Stimulated activated naive CD8-positive, alpha-beta T cell treated with anti-CD3 and anti-CD28 coated beads, Interleukin-15, Interleukin-2, amounts not matched to agents 100 U/mL and 50 U/mL, for 24 hours (primary cell): ENCODE measurements at regions not wholly inside any gene's neighbourhood (a gene's known extent, or its start where the extent isn't known, plus 50 kb on each side); places are given as distances from the start of the nearest gene placed in this dataset.
"Not testable (repeated sequence)": the region's sequence is repeated elsewhere in the genome, so short reads cannot be mapped to it uniquely, and the experiment has no call there.

ENCODE experiments used
- ATAC-seq: fragments of 150-1000 bp; cut with Tn5 transposase; one replicate; pipeline ENCODE4 v1.10.0; 2021
- DNase-seq: peaks from one replicate; pipeline ENCODE4 v3.0.0; 2021

- ATAC-seq (no peak), DNase-seq (no peak)
These were observed 147.7 kb downstream of the COG6 start for GRCh38 chr13:39803156-39803555.

GRCh38 chr13:39803851-39804250, 148.4 kb downstream of the COG6 start:
- ATAC-seq = no peak
- DNase-seq = no peak

- DNase-seq (no peak), ATAC-seq (no peak)
These were observed 149.1 kb downstream of the COG6 start for GRCh38 chr13:39804332-39805210.

DNA sequence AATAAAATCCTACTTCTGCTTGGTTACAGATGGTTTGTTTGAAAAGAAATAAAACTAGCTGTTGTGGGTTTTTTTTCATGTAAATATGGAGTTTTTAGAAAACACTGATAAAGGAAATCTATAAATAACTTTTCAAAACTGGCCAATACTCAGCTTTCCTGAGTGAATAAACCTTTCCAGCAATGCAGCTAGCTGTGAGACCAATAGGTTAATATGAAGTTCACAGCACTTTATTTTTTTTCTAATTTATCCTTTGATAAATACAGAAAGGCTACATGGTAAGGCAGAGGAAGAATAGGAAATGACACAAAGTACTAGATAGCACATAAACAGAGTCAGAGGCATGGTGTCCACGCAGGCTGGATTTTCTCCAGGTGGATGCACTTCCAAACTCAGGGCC, 154.0 kb downstream of the COG6 start:
- ATAC-seq = no peak

GRCh38 chr13:39810091-39810877, 154.8 kb downstream of the COG6 start:
- DNase-seq (no peak), ATAC-seq (no peak)

More for the DNA sequence above, 154.0 kb downstream of the COG6 start:
- no peak for DNase-seq

- ATAC-seq = peak; percentile 3
These were observed 155.6 kb downstream of the COG6 start for GRCh38 chr13:39811051-39811450.

DNA sequence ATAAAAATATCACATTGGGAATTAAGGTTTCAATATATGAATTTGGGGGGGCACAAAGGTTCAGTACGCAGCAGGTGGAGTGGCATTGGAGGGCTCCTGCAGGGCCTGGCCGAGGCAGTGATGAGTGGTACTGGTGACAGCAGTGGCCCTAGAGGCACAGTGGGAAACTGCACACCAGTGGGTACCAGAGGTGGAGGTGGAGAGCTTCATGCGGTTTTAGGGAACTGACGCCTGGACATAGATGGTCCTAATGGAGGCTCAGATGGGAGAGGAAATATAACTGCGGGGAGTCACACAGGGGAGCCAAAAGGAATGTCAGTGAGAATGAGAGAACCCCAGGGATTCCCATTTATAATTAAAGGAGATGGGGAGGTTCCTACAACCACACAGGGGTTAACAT, 156.2 kb downstream of the COG6 start:
- DNase-seq (no peak), ATAC-seq (no peak)

More at GRCh38 chr13:39811051-39811450, 155.6 kb downstream of the COG6 start:
- DNase-seq = no peak

DNA sequence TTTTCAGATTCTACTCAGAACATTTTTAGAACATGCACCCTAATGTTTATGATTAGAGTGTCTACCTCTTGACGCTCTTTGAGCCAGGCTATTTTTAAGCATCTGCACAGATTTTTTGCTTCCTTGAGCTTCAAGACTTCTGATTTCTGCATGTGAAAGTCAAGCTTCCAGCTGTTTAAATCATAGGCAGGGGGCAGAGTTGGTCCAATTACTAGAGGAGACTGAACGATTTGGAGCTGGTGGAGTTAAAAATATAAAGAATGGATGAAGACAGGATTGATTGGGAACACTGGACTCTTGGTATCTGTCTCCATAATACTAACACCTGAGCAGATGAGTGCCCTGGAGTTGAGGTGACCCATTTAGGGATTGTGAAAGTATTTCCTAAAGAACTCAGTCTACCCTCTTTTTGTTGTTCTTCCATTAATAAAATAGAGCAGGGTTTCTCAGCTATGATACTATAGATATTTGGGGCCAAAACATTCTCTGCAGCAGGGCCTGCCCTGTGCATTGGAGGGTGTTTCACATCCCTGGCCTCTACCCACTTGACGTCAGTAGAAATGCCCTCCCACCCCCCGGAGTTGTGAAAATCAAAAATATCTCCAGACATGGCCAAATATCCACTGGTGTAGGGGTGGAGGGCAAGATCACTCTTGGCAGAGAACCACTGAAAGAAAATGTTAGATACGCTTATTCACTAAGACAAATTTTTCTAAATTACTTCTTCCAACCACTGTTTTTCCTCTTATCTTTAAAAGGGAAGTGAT, 160.1 kb downstream of the COG6 start:
- ATAC-seq (no peak), DNase-seq (no peak)

DNA sequence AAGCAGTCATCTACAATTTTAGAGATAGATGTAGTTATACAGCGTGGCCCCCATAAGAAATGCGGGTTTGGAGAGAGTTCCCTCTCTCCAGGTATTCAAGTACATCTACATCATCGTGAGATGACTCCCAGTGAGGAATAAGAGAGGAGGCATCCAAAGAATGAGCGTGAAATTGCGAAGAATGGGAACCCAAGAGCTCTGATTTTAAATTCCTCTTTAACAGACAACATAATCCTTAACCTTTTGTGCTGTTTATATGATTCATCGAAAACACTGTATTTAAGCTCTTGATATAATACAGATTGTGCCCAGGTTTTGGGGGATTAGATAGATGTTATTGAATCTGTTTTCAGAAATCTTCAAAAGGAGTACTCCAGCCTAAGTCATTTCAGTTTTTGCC, 161.5 kb downstream of the COG6 start:
- no peak for DNase-seq
- ATAC-seq = no peak

DNA sequence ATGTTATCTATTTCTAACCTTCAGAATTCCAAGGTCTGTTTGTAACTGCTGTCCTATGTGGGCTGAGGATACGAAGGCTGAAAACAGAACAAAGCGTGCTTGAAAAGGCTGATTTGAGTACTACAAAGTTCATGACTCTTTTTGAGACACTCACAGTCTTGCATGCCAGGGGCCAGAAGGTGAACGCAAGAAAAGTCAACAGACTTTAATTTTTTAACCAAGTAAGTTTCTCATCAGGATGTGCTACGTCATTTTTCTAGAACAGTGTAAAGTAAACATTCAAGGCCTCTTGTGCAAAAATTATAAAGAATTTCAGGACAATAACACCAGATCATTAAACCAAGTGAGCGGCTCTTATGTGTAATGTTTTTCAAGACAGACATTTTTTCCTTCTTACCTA, 163.5 kb downstream of the COG6 start:
- ATAC-seq = no peak
- no peak for DNase-seq

- no peak for DNase-seq
- ATAC-seq = no peak
These were observed 165.1 kb downstream of the COG6 start for GRCh38 chr13:39820606-39821005.

DNA sequence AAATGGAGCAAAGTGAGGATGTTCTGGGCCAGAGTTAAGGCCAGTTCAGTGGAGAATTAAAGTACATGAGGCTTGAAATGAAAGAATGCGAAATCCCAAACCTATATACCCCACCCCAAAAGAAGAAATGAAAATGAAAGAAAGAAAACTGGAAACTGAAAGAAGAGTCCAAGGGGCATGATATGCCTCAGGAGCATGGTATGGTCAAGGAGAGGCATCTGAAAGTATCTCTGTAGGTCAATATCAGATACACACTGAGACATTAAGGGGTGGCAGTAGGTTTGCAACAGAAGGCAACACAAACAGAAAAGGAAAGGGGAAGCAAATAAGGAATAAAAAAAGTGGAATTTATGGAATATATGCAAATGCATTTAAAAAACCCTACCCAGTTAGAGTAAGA, 166.5 kb downstream of the COG6 start:
- DNase-seq = no peak
- ATAC-seq = no peak

DNA sequence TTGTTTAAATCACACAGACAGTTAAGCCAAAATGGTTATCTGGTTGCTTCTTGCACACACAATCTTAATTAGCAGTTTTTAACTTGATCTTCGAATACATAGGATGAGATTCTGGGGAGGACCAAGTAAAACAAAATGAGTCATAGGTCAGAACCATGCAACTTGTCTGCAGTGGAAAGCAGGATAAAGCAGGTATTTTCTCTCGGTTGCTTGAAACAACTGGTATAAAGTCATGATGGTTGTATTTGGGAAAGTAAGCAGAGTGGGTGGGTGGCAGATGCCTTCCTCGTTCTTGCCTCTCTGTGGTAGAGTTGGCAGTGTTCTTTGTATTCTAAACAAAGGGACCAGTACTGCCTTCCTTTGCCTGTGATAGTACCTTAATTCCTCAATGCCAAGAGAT, 167.0 kb downstream of the COG6 start:
- ATAC-seq = peak; percentile 78
- DNase-seq = no peak

- no peak for ATAC-seq
These were observed 167.7 kb downstream of the COG6 start for GRCh38 chr13:39823063-39823713.

DNA sequence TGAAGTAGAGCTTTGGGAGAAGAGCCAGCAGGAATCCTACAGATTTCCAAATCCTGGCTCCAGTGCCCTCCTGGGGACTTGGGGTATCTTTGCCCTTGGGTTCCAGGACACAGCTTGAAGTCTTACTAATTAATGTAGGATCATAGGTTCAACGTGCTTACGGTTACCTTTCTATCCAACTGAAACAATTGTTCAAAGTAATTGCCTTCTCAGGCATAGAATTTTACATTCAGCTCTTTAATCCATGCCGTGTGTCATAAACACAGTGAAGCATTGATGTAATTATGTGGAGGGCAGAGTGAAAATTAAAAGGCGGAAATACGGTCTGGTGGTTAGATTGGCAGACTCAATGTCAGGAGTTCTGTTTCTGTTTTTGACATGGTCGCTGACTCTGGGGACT, 170.4 kb downstream of the COG6 start:
- ATAC-seq (no peak), DNase-seq (no peak)

More at GRCh38 chr13:39823063-39823713, 167.7 kb downstream of the COG6 start:
- no peak for DNase-seq

- ATAC-seq = no peak
These were observed 179.8 kb downstream of the COG6 start for GRCh38 chr13:39835253-39835652.

GRCh38 chr13:39836038-39836437, 180.6 kb downstream of the COG6 start:
- no peak for ATAC-seq
- no peak for DNase-seq

More at GRCh38 chr13:39835253-39835652, 179.8 kb downstream of the COG6 start:
- no peak for DNase-seq

GRCh38 chr13:39837866-39838265, 182.4 kb downstream of the COG6 start:
- ATAC-seq, DNase-seq: not testable (repeated sequence)

DNA sequence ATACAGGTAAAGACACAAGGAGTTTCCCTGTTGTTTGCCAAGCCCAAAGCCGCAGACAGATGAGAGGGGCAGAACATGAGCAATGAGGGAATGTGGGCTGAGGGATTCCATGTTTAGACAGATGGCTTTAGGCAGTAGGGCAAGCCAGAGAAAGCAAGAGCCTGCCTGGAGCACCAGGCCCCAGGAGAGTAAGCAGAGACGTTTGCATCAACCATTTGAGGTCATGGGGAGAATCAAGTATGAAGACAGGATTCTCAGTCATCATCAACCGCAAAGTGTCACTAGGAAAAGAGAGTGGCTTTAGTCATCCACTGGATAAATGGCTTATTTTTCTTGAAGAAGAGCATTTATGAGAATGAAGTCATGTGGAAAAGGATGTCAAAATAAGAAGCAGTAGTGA, 184.7 kb downstream of the COG6 start:
- ATAC-seq (no peak), DNase-seq (no peak)

DNA sequence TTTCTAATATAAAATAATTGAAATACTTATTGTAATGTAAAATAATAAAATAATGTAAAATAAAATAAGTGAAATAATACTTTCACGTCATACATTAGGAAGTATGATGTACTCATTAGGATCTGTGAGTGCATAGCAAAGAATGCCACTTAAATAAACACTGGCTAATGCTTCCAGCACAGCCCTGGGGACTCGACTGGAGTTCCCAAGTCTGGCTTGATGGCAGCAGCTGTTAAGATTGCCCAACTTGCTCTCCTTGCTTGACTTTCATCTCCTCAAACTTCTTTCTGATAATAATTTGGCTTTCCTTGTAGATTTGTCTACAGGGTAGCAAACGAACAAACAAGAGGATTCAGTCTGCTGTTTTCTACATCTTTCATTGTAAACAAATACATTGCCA, 191.9 kb downstream of the COG6 start:
- no peak for DNase-seq
- no peak for ATAC-seq

GRCh38 chr13:39855236-39855635, 199.8 kb downstream of the COG6 start:
- no peak for DNase-seq
- ATAC-seq = no peak

DNA sequence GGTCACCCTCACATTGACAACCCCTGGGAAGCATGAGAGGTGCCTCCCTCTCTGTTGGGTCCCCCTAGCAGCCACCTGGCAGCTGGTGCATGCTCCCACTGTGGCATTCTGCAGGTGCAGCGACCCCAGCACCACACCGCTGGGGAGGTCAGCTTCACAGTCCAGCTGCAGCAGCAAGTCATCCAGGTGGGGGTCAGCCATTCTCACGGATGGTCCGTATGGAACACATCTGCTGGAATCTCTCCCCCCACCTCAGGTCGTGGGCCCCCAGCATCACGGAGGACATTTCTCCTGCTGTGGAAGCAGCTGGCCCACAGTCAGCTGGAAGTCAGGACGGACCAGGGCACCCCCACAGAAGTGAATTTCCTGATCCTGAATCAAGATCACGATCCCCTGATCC, 201.3 kb downstream of the COG6 start:
- ATAC-seq (no peak), DNase-seq (no peak)
